Lower leg skin (tissue), 3 donors: ENCODE measurements at regions not wholly inside any gene's neighbourhood (a gene's known extent, or its start where the extent isn't known, plus 50 kb on each side); places are given as distances from the start of the nearest gene placed in this dataset.

Experiments used
- CTCF ChIP-seq, 3 donors: fragments of 450-650 bp; IDR thresholded peaks; one replicate each; pipeline ENCODE4 v1.5.1; 2016; ENCODE audit warnings: antibody characterized with exemption in 3 of 3, mild to moderate bottlenecking in 3 of 3, moderate library complexity in 2 of 3
- POLR2A ChIP-seq, 2 donors: fragments of 450-650 bp; IDR thresholded peaks; one replicate each; pipeline ENCODE4 v1.6.1; 2016 to 2017; ENCODE audit warnings: antibody characterized with exemption in 2 of 2, mild to moderate bottlenecking in 1 of 2, moderate library complexity in 1 of 2

GRCh38 chr9:36781533-36781932 lies 208.8 kb downstream of the MELK start:
- TF ChIP-seq CTCF (IDR thresholded peaks at IDR 0.05) (no peak), POLR2A (IDR thresholded peaks at IDR 0.05) (no peak)
